H1 (cell line): ENCODE measurements at regions not wholly inside any gene's neighbourhood (a gene's known extent, or its start where the extent isn't known, plus 50 kb on each side); places are given as distances from the start of the nearest gene placed in this dataset.

ENCODE experiments used
- CTCF ChIA-PET: fragments of 300-600 bp; sonication (Branson Sonifier 250); formaldehyde crosslinking; loops from one replicate; lab custom pipeline; 2021; ENCODE audit not compliant: partially characterized antibody; lab: Charles Lee
- POLR2A ChIA-PET: fragments of 300-600 bp; sonication (Branson Sonifier 250); formaldehyde crosslinking; loops from one replicate; lab custom pipeline; 2021; ENCODE audit warnings: inconsistent platforms; ENCODE audit not compliant: partially characterized antibody; lab: Charles Lee
- DNase-seq, 2 experiments: peaks; one replicate each; pipeline versions ENCODE4 v3.0.0 to v3.0.0-alpha.2; 2010 to 2022; ENCODE audit warnings: low spot score in 2 of 2, low read depth in 1 of 2, mixed read lengths in 1 of 2
- FAIRE-seq: peaks from 2 replicates; lab custom pipeline; 2011; peaks lifted over from hg19 to GRCh38; lab: Jason Lieb, UNC
- H2AFZ ChIP-seq: 2 replicates; pipeline ENCODE4 v1.8.1; 2012; ENCODE audit warnings: low read length, inconsistent platforms
- H2AK5ac ChIP-seq: 2 replicates; pipeline ENCODE4 v1.6.1; 2013; ENCODE audit warnings: low read depth, low read length
- H2BK120ac ChIP-seq: replicated peaks from 2 replicates; pipeline ENCODE3; 2013; ENCODE audit warnings: low read depth, low read length, inconsistent platforms
- H2BK12ac ChIP-seq: 2 replicates; pipeline ENCODE4 v1.6.1; 2013; ENCODE audit warnings: low read depth, low read length
- H2BK15ac ChIP-seq: 2 replicates; pipeline ENCODE4 v1.6.1; 2013; ENCODE audit warnings: low read length
- H2BK20ac ChIP-seq: 2 replicates; pipeline ENCODE4 v1.6.1; 2013; ENCODE audit warnings: low read length
- H2BK5ac ChIP-seq: 2 replicates; pipeline ENCODE4 v1.6.1; 2013; ENCODE audit warnings: low read depth, low read length
- H3K14ac ChIP-seq: 2 replicates; pipeline ENCODE4 v1.6.1; 2013; ENCODE audit warnings: inconsistent platforms; ENCODE audit not compliant: insufficient read length
- H3K18ac ChIP-seq: 2 replicates; pipeline ENCODE4 v1.6.1; 2013; ENCODE audit warnings: low read length; ENCODE audit errors: extremely low read depth
- H3K23ac ChIP-seq: 2 replicates; pipeline ENCODE4 v1.6.1; 2013; ENCODE audit warnings: inconsistent platforms; ENCODE audit not compliant: insufficient read length
- H3K23me2 ChIP-seq: 2 replicates; pipeline ENCODE4 v1.6.1; 2013; ENCODE audit warnings: low read depth, low read length
- H3K27ac ChIP-seq: 2 replicates; pipeline ENCODE4 v1.6.1; 2011; ENCODE audit warnings: low read depth, low read length, inconsistent platforms
- H3K27me3 ChIP-seq, 4 experiments: replicated peaks in 1 of 4; 1 replicate in 1 of 4; 2 replicates in 3 of 4; pipeline versions ENCODE4 v1.6.1 to v1.8.1; 2011 to 2013; ENCODE audit warnings: low read length in 3 of 4, mild to moderate bottlenecking in 3 of 4, inconsistent platforms in 2 of 4, mixed read lengths in 2 of 4, moderate library complexity in 1 of 4; ENCODE audit not compliant: control insufficient read depth in 3 of 4, insufficient read depth in 3 of 4; ENCODE audit errors: extremely low read depth in 1 of 4
- H3K36me3 ChIP-seq, 4 experiments: 2 replicates each; pipeline versions ENCODE4 v1.6.1 to v1.8.1; 2011 to 2013; ENCODE audit warnings: mild to moderate bottlenecking in 4 of 4, low read length in 3 of 4, moderate library complexity in 2 of 4, control low read depth in 1 of 4, inconsistent platforms in 1 of 4; ENCODE audit not compliant: insufficient read depth in 4 of 4, control insufficient read depth in 2 of 4
- H3K4ac ChIP-seq: replicated peaks from 2 replicates; pipeline ENCODE3; 2013; ENCODE audit warnings: low read length, low read depth, mixed read lengths, inconsistent platforms; ENCODE audit not compliant: insufficient read length
- H3K4me1 ChIP-seq, 4 experiments: replicated peaks in 1 of 4; 1 replicate in 1 of 4; 2 replicates in 3 of 4; pipeline versions ENCODE4 v1.6.1 to v1.8.1; 2011 to 2013; ENCODE audit warnings: low read length in 3 of 4, inconsistent platforms in 2 of 4, mixed read lengths in 1 of 4; ENCODE audit not compliant: insufficient read depth in 4 of 4, control insufficient read depth in 3 of 4
- H3K4me2 ChIP-seq, 2 experiments: 2 replicates each; pipeline versions ENCODE4 v1.6.1 to v1.8.1; 2011 to 2013; ENCODE audit warnings: low read depth in 2 of 2, low read length in 2 of 2, control low read depth in 1 of 2, inconsistent platforms in 1 of 2, mild to moderate bottlenecking in 1 of 2; ENCODE audit not compliant: insufficient read depth in 1 of 2
- H3K4me3 ChIP-seq, 4 experiments: fragments of 200-600, 300-600 bp in 1 of 4; sonication (generic), shearing (Covaris generic), sonication (Bioruptor Twin) in 1 of 4; 2 replicates each; pipeline versions ENCODE4 v1.5.1 to v1.8.1; 2011 to 2016; ENCODE audit warnings: low read length in 4 of 4, low read depth in 3 of 4, control low read depth in 2 of 4, inconsistent platforms in 2 of 4, mild to moderate bottlenecking in 2 of 4, mixed read lengths in 1 of 4, moderate library complexity in 1 of 4; ENCODE audit not compliant: insufficient read depth in 2 of 4; ENCODE audit errors: extremely low read depth in 1 of 4
- H3K56ac ChIP-seq: replicated peaks from 2 replicates; pipeline ENCODE3; 2013; ENCODE audit warnings: low read depth, mild to moderate bottlenecking, mixed read lengths, low read length, inconsistent platforms; ENCODE audit not compliant: insufficient read length
- H3K79me1 ChIP-seq: 2 replicates; pipeline ENCODE4 v1.6.1; 2013; ENCODE audit warnings: low read depth, low read length, control low read depth
- H3K79me2 ChIP-seq, 2 experiments: 2 replicates each; pipeline versions ENCODE4 v1.6.1 to v1.8.1; 2012 to 2013; ENCODE audit warnings: low read length in 2 of 2, mild to moderate bottlenecking in 2 of 2, inconsistent platforms in 1 of 2; ENCODE audit not compliant: insufficient read depth in 2 of 2, control insufficient read depth in 1 of 2
- H3K9ac ChIP-seq, 4 experiments: replicated peaks in 1 of 4; 1 replicate in 1 of 4; 2 replicates in 3 of 4; pipeline versions ENCODE4 v1.6.1 to v1.8.1; 2011 to 2013; ENCODE audit warnings: low read depth in 3 of 4, low read length in 3 of 4, control low read depth in 2 of 4, mild to moderate bottlenecking in 2 of 4, moderate library complexity in 2 of 4, inconsistent platforms in 1 of 4; ENCODE audit errors: extremely low read depth in 1 of 4
- H3K9me3 ChIP-seq, 2 experiments: 2 replicates each; pipeline versions ENCODE4 v1.6.1 to v1.8.1; 2012 to 2013; ENCODE audit warnings: mild to moderate bottlenecking in 2 of 2, moderate library complexity in 2 of 2, control low read depth in 1 of 2, inconsistent platforms in 1 of 2, low read depth in 1 of 2, low read length in 1 of 2, mixed read lengths in 1 of 2; ENCODE audit not compliant: insufficient read depth in 2 of 2
- H4K20me1 ChIP-seq, 2 experiments: replicated peaks in 1 of 2; 2 replicates each; pipeline versions ENCODE3 to v1.8.1; 2011 to 2013; ENCODE audit warnings: inconsistent platforms in 2 of 2, low read length in 2 of 2, mild to moderate bottlenecking in 1 of 2; ENCODE audit not compliant: insufficient read depth in 2 of 2, control insufficient read depth in 1 of 2
- H4K5ac ChIP-seq: 2 replicates; pipeline ENCODE4 v1.6.1; 2013; ENCODE audit warnings: low read length, low read depth, mixed read lengths, inconsistent platforms; ENCODE audit not compliant: insufficient read length
- H4K8ac ChIP-seq: 2 replicates; pipeline ENCODE4 v1.8.0; 2013; ENCODE audit warnings: mild to moderate bottlenecking, moderate library complexity, low read length, inconsistent platforms; ENCODE audit not compliant: insufficient read depth; ENCODE audit errors: extremely low read depth
- H4K91ac ChIP-seq: replicated peaks from 2 replicates; pipeline ENCODE3; 2013; ENCODE audit warnings: low read length, mixed read lengths, inconsistent platforms; ENCODE audit not compliant: insufficient read length
- ATF2 ChIP-seq: IDR thresholded peaks from 2 replicates; pipeline ENCODE4 v1.6.1; 2012; ENCODE audit warnings: low read length, inconsistent platforms
- BACH1 ChIP-seq: IDR thresholded peaks from 2 replicates; pipeline ENCODE4 v1.6.1; 2012; ENCODE audit warnings: low read length, improper control_type of control experiment
- CEBPB ChIP-seq: IDR thresholded peaks from 2 replicates; pipeline ENCODE4 v1.6.1; 2012; ENCODE audit warnings: low read depth, low read length
- E2F6 ChIP-seq: IDR thresholded peaks from 2 replicates; pipeline ENCODE4 v1.6.1; 2012; ENCODE audit warnings: inconsistent platforms
- HDAC2 ChIP-seq, 2 experiments: fragments of 300-600 bp in 1 of 2; sonication (generic) in 1 of 2; IDR thresholded peaks; 2 replicates each; pipeline ENCODE4 v1.6.1; 2011 to 2012; ENCODE audit warnings: low read depth in 2 of 2, low read length in 2 of 2, mild to moderate bottlenecking in 2 of 2, moderate library complexity in 2 of 2, borderline replicate concordance in 1 of 2, inconsistent platforms in 1 of 2
- KDM5A ChIP-seq: fragments of 200-600 bp; IDR thresholded peaks from 2 replicates; pipeline ENCODE4 v1.7.1; 2012; ENCODE audit warnings: mild to moderate bottlenecking, low read length, inconsistent platforms, mixed read lengths
- PHF8 ChIP-seq: fragments of 200-600 bp; sonication (generic); conservative IDR thresholded peaks from 2 replicates; pipeline ENCODE4 v1.7.1; 2012; ENCODE audit warnings: low read depth, mild to moderate bottlenecking, inconsistent platforms, low read length, moderate library complexity
- POLR2A ChIP-seq, 2 experiments: IDR thresholded peaks; 1 replicate in 1 of 2; 2 replicates in 1 of 2; pipeline ENCODE4 v1.6.1; 2011; ENCODE audit warnings: low read depth in 2 of 2, low read length in 2 of 2, mild to moderate bottlenecking in 2 of 2; ENCODE audit errors: control extremely low read depth in 1 of 2
- RBBP5 ChIP-seq: IDR thresholded peaks from 2 replicates; pipeline ENCODE4 v1.7.1; 2012; ENCODE audit warnings: low read depth, mild to moderate bottlenecking, inconsistent platforms, low read length, moderate library complexity, borderline replicate concordance
- SIRT6 ChIP-seq: IDR thresholded peaks from one replicate; pipeline ENCODE4 v1.7.1; 2012; ENCODE audit warnings: low read length, inconsistent platforms
- SP1 ChIP-seq: IDR thresholded peaks from 2 replicates; pipeline ENCODE4 v1.6.1; 2011; ENCODE audit warnings: low read depth, low read length
- SP2 ChIP-seq: IDR thresholded peaks from 2 replicates; pipeline ENCODE4 v1.6.1; 2012; ENCODE audit warnings: mild to moderate bottlenecking, low read length, inconsistent platforms
- SP4 ChIP-seq: IDR thresholded peaks from 2 replicates; pipeline ENCODE4 v1.6.1; 2012; ENCODE audit warnings: low read length, inconsistent platforms
- TAF7 ChIP-seq: optimal IDR thresholded peaks from 2 replicates; pipeline ENCODE3; 2011; ENCODE audit warnings: low read depth, mild to moderate bottlenecking, inconsistent platforms, low read length, moderate library complexity, borderline replicate concordance
- WGBS, 2 experiments: shearing (Covaris generic) in 1 of 2; methylation state at CpG; one replicate each; pipeline versions ENCODE4 v1.1.6 to v1.1.7; 2013 to 2015; ENCODE audit warnings: low lambda C conversion rate in 2 of 2, mixed read lengths in 2 of 2, inconsistent platforms in 1 of 2, low coverage in 1 of 2, missing lambda C conversion rate in 1 of 2; ENCODE audit not compliant: insufficient replicate concordance in 2 of 2, insufficient coverage in 1 of 2, insufficient read length in 1 of 2; ENCODE audit errors: extremely low coverage in 1 of 2, missing lambda C conversion rate in 1 of 2; 5-methylcytosine and 5-hydroxymethylcytosine counted together

GRCh38 chr10:52992567-52992966 is 220.0 kb upstream of the MBL2 start:
- Histone ChIP-seq H2BK20ac (no peak overlapping the region), H3K4ac (no peak overlapping the region), H3K18ac (no peak overlapping the region), H2BK120ac (no peak overlapping the region), H2AFZ (no peak overlapping the region), H3K23me2 (no peaks in the 10 kb centered on the region), H3K27me3 (no peaks in the 10 kb centered on the region), H4K5ac (no peak overlapping the region), H4K8ac (no peak overlapping the region), H3K23ac (no peak overlapping the region), H4K91ac (no peak overlapping the region), H3K9ac (no peak overlapping the region), H3K56ac (no peak overlapping the region), H3K79me1 (no peaks in the 10 kb centered on the region), H2AK5ac (no peak overlapping the region), H3K14ac (no peak overlapping the region), H3K4me3 (no peak overlapping the region), H3K27ac (no peak overlapping the region), H2BK12ac (no peak overlapping the region), H2BK5ac (no peak overlapping the region), H3K36me3 (peaks cover 0 to 6% (median 2%) of the 10 kb centered on the region in 4 experiments; a peak in 1 of 8 replicates), H4K20me1 (no peaks in the 10 kb centered on the region), H2BK15ac (no peak overlapping the region), H3K9me3 (peaks cover 0 to 2% of the 10 kb centered on the region in 2 experiments; a peak in 1 of 4 replicates), H3K4me2 (no peak overlapping the region), H3K4me1 (no peaks in the 10 kb centered on the region), H3K79me2 (no peaks in the 10 kb centered on the region)
- FAIRE-seq (no peak), DNase-seq (no peak)
- POLR2A ChIA-PET = no interaction called here
- 82% methylated on average over 1 of the region's 1 CpG; no CpG with 5 or more reads in 1 of the 2 experiments for WGBS, 2 experiments
- CTCF ChIA-PET = interaction anchor here (1.1 to 1.9 kb wide), 2 partner anchors 10 to 23 kb away, joined by 4 to 5 read pairs; no protein-coding TSS in a partner anchor
- TF ChIP-seq CEBPB = no peak
- TF ChIP-seq ATF2 = no peak
- no peak for TF ChIP-seq PHF8
- TF ChIP-seq SIRT6 = no peak
- no peak for TF ChIP-seq BACH1
- TF ChIP-seq SP2 = no peak
- TF ChIP-seq KDM5A = no peak
- TF ChIP-seq RBBP5 = no peak
- no peak for TF ChIP-seq TAF7
- TF ChIP-seq HDAC2 (IDR thresholded peaks at IDR 0.05; ENCODE audit: borderline replicate concordance in 1 of 2, low read depth in 2 of 2, low read length in 2 of 2) = no peak
- TF ChIP-seq E2F6 = no peak
- no peak for TF ChIP-seq SP4
- no peak for TF ChIP-seq POLR2A (IDR thresholded peaks at IDR 0.05; ENCODE audit: control extremely low read depth in 1 of 2, low read depth in 2 of 2, low read length in 2 of 2)
- no peak for TF ChIP-seq SP1
